ENCODE measurements at regions not wholly inside any gene's neighbourhood (a gene's known extent, or its start where the extent isn't known, plus 50 kb on each side); places are given as distances from the start of the nearest gene placed in this dataset.

DNA sequence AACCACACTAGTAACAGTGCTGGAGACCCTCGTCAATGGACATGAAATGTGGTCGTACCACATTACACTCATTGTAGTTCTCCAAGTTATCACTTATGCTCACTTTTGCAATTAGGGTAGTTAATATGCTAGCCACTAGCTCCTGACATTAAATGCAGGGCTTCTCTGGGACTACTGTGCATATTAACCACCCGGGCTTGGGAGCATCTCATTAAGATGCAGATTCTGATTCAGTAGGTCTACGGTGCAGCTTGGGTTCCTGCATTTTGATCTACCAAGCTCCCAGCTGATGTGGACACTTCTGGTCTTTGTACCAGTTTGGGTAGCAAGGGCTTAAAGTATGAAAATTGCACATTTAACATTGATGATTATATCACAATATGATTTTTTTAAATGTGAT, 98.0 kb downstream of the ZFP64 start:
- H3K27me3 ChIP-seq (replicated peaks; ENCODE audit: control insufficient read depth, insufficient read depth, low read length): no peaks in the 10 kb centered on the region
- H3K9me3 Mint-ChIP-seq (ENCODE audit: unreplicated experiment): peaks cover 10% of the 10 kb centered on the region
- no peak for DNase-seq
- no TSS peak for BruUV-seq (replicated peaks)
- peaks cover 4% of the 10 kb centered on the region; the same call in 1 of the 2 replicates for H3K9me3 ChIP-seq
- H3K36me3 Mint-ChIP-seq (ENCODE audit: insufficient read depth, unreplicated experiment): no peaks in the 10 kb centered on the region
- ChIA-PET CTCF (no interaction called here), POLR2A (no interaction called here)
- H3K4me1 Mint-ChIP-seq (ENCODE audit: low read depth, unreplicated experiment): no peaks in the 10 kb centered on the region
- TF ChIP-seq, protein P1, sequence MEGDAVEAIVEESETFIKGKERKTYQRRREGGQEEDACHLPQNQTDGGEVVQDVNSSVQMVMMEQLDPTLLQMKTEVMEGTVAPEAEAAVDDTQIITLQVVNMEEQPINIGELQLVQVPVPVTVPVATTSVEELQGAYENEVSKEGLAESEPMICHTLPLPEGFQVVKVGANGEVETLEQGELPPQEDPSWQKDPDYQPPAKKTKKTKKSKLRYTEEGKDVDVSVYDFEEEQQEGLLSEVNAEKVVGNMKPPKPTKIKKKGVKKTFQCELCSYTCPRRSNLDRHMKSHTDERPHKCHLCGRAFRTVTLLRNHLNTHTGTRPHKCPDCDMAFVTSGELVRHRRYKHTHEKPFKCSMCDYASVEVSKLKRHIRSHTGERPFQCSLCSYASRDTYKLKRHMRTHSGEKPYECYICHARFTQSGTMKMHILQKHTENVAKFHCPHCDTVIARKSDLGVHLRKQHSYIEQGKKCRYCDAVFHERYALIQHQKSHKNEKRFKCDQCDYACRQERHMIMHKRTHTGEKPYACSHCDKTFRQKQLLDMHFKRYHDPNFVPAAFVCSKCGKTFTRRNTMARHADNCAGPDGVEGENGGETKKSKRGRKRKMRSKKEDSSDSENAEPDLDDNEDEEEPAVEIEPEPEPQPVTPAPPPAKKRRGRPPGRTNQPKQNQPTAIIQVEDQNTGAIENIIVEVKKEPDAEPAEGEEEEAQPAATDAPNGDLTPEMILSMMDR (IDR thresholded peaks at IDR 0.05; ENCODE audit: insufficient read depth in 1 of 2, low read depth in 1 of 2, low read length in 1 of 2, severe bottlenecking in 1 of 2, unreplicated experiment in 1 of 2): no peak
- no peak overlapping the region for H3K4me3 Mint-ChIP-seq (ENCODE audit: unreplicated experiment)
- no peak overlapping the region for H3K27ac Mint-ChIP-seq (ENCODE audit: unreplicated experiment)
- intact Hi-C loops (cut with micrococcal nuclease; ENCODE audit: unreplicated experiment): no loop called here
- H3K27me3 Mint-ChIP-seq (ENCODE audit: insufficient read depth, unreplicated experiment): no peaks in the 10 kb centered on the region
- no peaks in the 10 kb centered on the region for H3K4me1 ChIP-seq
- H3K4me3 ChIP-seq (ENCODE audit: low read depth, low read length): no peak overlapping the region
- H3K36me3 ChIP-seq (ENCODE audit: control insufficient read depth, insufficient read depth, low read length): no peaks in the 10 kb centered on the region

DNA sequence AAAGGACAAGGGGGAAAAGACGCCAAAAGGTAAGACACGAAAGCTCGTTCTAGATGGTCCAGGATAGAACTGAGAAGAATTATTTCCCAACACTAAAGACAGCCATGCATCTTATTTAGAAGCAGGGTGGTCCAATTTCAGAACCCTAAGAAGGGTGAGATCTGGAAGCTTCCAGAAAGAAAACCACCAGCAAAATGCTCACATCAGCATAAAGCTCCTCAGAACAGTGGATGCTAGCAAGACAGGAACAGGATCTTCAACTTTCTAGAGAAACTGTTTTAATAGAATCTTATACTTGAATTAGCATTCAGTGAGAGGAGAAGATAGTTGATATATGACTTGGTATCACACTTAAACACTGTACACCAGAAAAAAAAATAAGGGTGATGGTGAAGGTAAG, 101.5 kb downstream of the ZFP64 start:
- Histone ChIP-seq H3K4me3 (ENCODE audit: low read depth, low read length) (no peak overlapping the region), H3K4me1 (no peaks in the 10 kb centered on the region), H3K9me3 (peaks cover 26% of the 10 kb centered on the region), H3K36me3 (ENCODE audit: control insufficient read depth, insufficient read depth, low read length) (no peaks in the 10 kb centered on the region), H3K27me3 (replicated peaks; ENCODE audit: control insufficient read depth, insufficient read depth, low read length) (no peaks in the 10 kb centered on the region)
- Mint-ChIP-seq H3K36me3 (ENCODE audit: insufficient read depth, unreplicated experiment) (no peaks in the 10 kb centered on the region), H3K4me3 (ENCODE audit: unreplicated experiment) (no peak overlapping the region), H3K4me1 (ENCODE audit: low read depth, unreplicated experiment) (no peaks in the 10 kb centered on the region), H3K27ac (ENCODE audit: unreplicated experiment) (no peak overlapping the region), H3K27me3 (ENCODE audit: insufficient read depth, unreplicated experiment) (no peaks in the 10 kb centered on the region), H3K9me3 (ENCODE audit: unreplicated experiment) (peaks cover 29% of the 10 kb centered on the region)
- no peak for DNase-seq
- intact Hi-C loops (cut with micrococcal nuclease; ENCODE audit: unreplicated experiment): no loop called here
- TF ChIP-seq, protein P1 (IDR thresholded peaks at IDR 0.05; ENCODE audit: insufficient read depth in 1 of 2, low read depth in 1 of 2, low read length in 1 of 2, severe bottlenecking in 1 of 2, unreplicated experiment in 1 of 2): no peak
- POLR2A ChIA-PET: no interaction called here
- CTCF ChIA-PET: no interaction called here
- BruUV-seq (replicated peaks): no TSS peak

- Histone ChIP-seq H3K4me3 (ENCODE audit: low read depth, low read length) (no peak overlapping the region), H3K9me3 (peaks cover 26% of the 10 kb centered on the region), H3K27me3 (replicated peaks; ENCODE audit: control insufficient read depth, insufficient read depth, low read length) (no peaks in the 10 kb centered on the region), H3K4me1 (peaks cover 11% of the 10 kb centered on the region), H3K36me3 (ENCODE audit: control insufficient read depth, insufficient read depth, low read length) (no peaks in the 10 kb centered on the region)
- ChIA-PET CTCF (no interaction called here), POLR2A (no interaction called here)
- Mint-ChIP-seq H3K4me1 (ENCODE audit: low read depth, unreplicated experiment) (peaks cover 18% of the 10 kb centered on the region), H3K36me3 (ENCODE audit: insufficient read depth, unreplicated experiment) (no peaks in the 10 kb centered on the region), H3K4me3 (ENCODE audit: unreplicated experiment) (no peak overlapping the region), H3K9me3 (ENCODE audit: unreplicated experiment) (peaks cover 29% of the 10 kb centered on the region), H3K27ac (ENCODE audit: unreplicated experiment) (no peak overlapping the region), H3K27me3 (ENCODE audit: insufficient read depth, unreplicated experiment) (no peaks in the 10 kb centered on the region)
- intact Hi-C loops (cut with micrococcal nuclease; ENCODE audit: unreplicated experiment): no loop called here
- DNase-seq: no peak
- no TSS peak for BruUV-seq (replicated peaks)
- TF ChIP-seq, protein P1 (IDR thresholded peaks at IDR 0.05; ENCODE audit: insufficient read depth in 1 of 2, low read depth in 1 of 2, low read length in 1 of 2, severe bottlenecking in 1 of 2, unreplicated experiment in 1 of 2): no peak
These were observed 104.1 kb downstream of the ZFP64 start for GRCh38 chr20:52087471-52087870.

Measured in Caco-2 (cell line).